GM18508 (cell line): ENCODE measurements at regions not wholly inside any gene's neighbourhood (a gene's known extent, or its start where the extent isn't known, plus 50 kb on each side); places are given as distances from the start of the nearest gene placed in this dataset.

Experiments used
- ATAC-seq: cut with Tn5 transposase; IDR thresholded peaks from one replicate; pipeline ENCODE4 v1.9.1; 2021; ENCODE audit warnings: moderate number of reproducible peaks; ENCODE audit not compliant: insufficient read depth, unreplicated experiment

GRCh38 chr2:60070736-60071489 lies 482.5 kb downstream of the BCL11A start:
- ATAC-seq: no peak

GRCh38 chr2:60070196-60070595 lies 483.3 kb downstream of the BCL11A start:
- no peak for ATAC-seq

- no peak for ATAC-seq
These were observed 484.7 kb downstream of the BCL11A start for GRCh38 chr2:60068755-60069154.

- ATAC-seq: no peak
These were observed 486.4 kb downstream of the BCL11A start for GRCh38 chr2:60067006-60067405.

- ATAC-seq: no peak
These were observed 487.2 kb downstream of the BCL11A start for GRCh38 chr2:60066096-60066839.

- no peak for ATAC-seq
These were observed 488.6 kb downstream of the BCL11A start for GRCh38 chr2:60064687-60065389.

- no peak for ATAC-seq
These were observed 494.7 kb downstream of the BCL11A start for GRCh38 chr2:60058781-60059180.

- ATAC-seq: no peak
These were observed 498.7 kb downstream of the BCL11A start for GRCh38 chr2:60054571-60055340.

GRCh38 chr2:60053791-60054190 lies 499.7 kb downstream of the BCL11A start:
- no peak for ATAC-seq

- ATAC-seq: no peak
These were observed 500.9 kb downstream of the BCL11A start for GRCh38 chr2:60052601-60053000.

GRCh38 chr2:60051991-60052390 lies 501.5 kb downstream of the BCL11A start:
- ATAC-seq: no peak

- no peak for ATAC-seq
These were observed 505.4 kb downstream of the BCL11A start for GRCh38 chr2:60047944-60048525.

- no peak for ATAC-seq
These were observed 506.1 kb downstream of the BCL11A start for GRCh38 chr2:60047347-60047746.

GRCh38 chr2:60046529-60046928 lies 506.9 kb downstream of the BCL11A start:
- ATAC-seq: no peak

- ATAC-seq: no peak
These were observed 508.0 kb downstream of the BCL11A start for GRCh38 chr2:60045456-60045855.

- ATAC-seq: no peak
These were observed 509.0 kb downstream of the BCL11A start for GRCh38 chr2:60044484-60044883.

- ATAC-seq: no peak
These were observed 511.4 kb downstream of the BCL11A start for GRCh38 chr2:60042023-60042422.

- ATAC-seq: no peak
These were observed 520.1 kb downstream of the BCL11A start for GRCh38 chr2:60033325-60033724.

- no peak for ATAC-seq
These were observed 523.9 kb downstream of the BCL11A start for GRCh38 chr2:60029566-60029883.

GRCh38 chr2:60028849-60029565 lies 524.4 kb downstream of the BCL11A start:
- ATAC-seq: no peak
